K562 (cell line): ENCODE measurements at regions not wholly inside any gene's neighbourhood (a gene's known extent, or its start where the extent isn't known, plus 50 kb on each side); places are given as distances from the start of the nearest gene placed in this dataset.

Experiments
- ATAC-seq: fragments of 200-7000 bp; cut with Tn5 transposase; 3 replicates; pipeline ENCODE4 v1.9.1; 2020; ENCODE audit warnings: moderate library complexity
- BruUV-seq: library from RNA; stranded (reverse); fragments of 400-500 nt; replicated peaks from 2 replicates; lab custom pipeline; 2021; lab: Mats Ljungman, UMichigan
- CTCF ChIA-PET: fragments of 300-600 bp; formaldehyde crosslinking; extraction: SDS; loops from one replicate; lab custom pipeline; 2021; ENCODE audit warnings: low intra/inter-chr PET ratio; lab: Yijun Ruan, JAX
- POLR2A ChIA-PET: fragments of 300-600, 350-650 bp; sonication (Branson Sonifier 250); formaldehyde crosslinking; extraction: SDS; loops from one replicate; lab custom pipeline; 2021; ENCODE audit warnings: antibody characterized with exemption, inconsistent platforms; lab: Yijun Ruan, JAX
- DNase-seq, 4 experiments: peaks; one replicate each; pipeline versions ENCODE4 v3.0.0 to v3.0.0-alpha.2; 2011 to 2018; ENCODE audit warnings: low spot score in 3 of 4, mixed read lengths in 3 of 4; ENCODE audit errors: extremely low read depth in 1 of 4
- FAIRE-seq: peaks from 2 replicates; lab custom pipeline; 2011; peaks lifted over from hg19 to GRCh38; lab: Jason Lieb, UNC
- H2AFZ ChIP-seq: 2 replicates; pipeline ENCODE4 v1.6.0; 2011; ENCODE audit warnings: low read depth, low read length, control low read depth, inconsistent platforms
- H3K27ac ChIP-seq: fragments of 200-600 bp; 3 replicates; pipeline ENCODE4 v1.8.0; 2011; ENCODE audit warnings: low read depth, mild to moderate bottlenecking, control low read depth, inconsistent platforms, low read length, moderate library complexity, mixed read lengths; ENCODE audit errors: extremely low read depth
- H3K27me3 ChIP-seq, 2 experiments: fragments of 300-600 bp in 1 of 2; 2 replicates in 1 of 2; 3 replicates in 1 of 2; pipeline versions ENCODE4 v1.6.0 to v1.8.0; 2011; ENCODE audit warnings: inconsistent platforms in 2 of 2, low read length in 2 of 2, mild to moderate bottlenecking in 1 of 2, mixed read lengths in 1 of 2, moderate library complexity in 1 of 2; ENCODE audit not compliant: control insufficient read depth in 2 of 2, insufficient read depth in 2 of 2
- H3K36me3 ChIP-seq: fragments of 300-600 bp; 3 replicates; pipeline ENCODE4 v1.8.0; 2011; ENCODE audit warnings: mild to moderate bottlenecking, low read length, inconsistent platforms; ENCODE audit not compliant: control insufficient read depth, insufficient read depth
- H3K4me1 ChIP-seq, 2 experiments: fragments of 200-600 bp in 1 of 2; replicated peaks in 1 of 2; 2 replicates in 1 of 2; 3 replicates in 1 of 2; pipeline versions ENCODE4 v1.5.1 to v1.8.0; 2011; ENCODE audit warnings: inconsistent platforms in 2 of 2, low read length in 2 of 2, mild to moderate bottlenecking in 1 of 2, mixed read lengths in 1 of 2, moderate library complexity in 1 of 2; ENCODE audit not compliant: control insufficient read depth in 2 of 2, insufficient read depth in 2 of 2
- H3K4me2 ChIP-seq: 2 replicates; pipeline ENCODE4 v1.6.1; 2011; ENCODE audit warnings: low read length, control low read depth, inconsistent platforms, mixed read lengths; ENCODE audit not compliant: insufficient read depth
- H3K4me3 ChIP-seq: fragments of 200-600 bp; sonication (generic), shearing (Covaris generic); 2 replicates; pipeline ENCODE4 v1.5.1; 2016; ENCODE audit warnings: control low read depth, inconsistent platforms
- H3K79me2 ChIP-seq: fragments of 200-600 bp; 3 replicates; pipeline ENCODE4 v1.8.0; 2011; ENCODE audit warnings: low read length, inconsistent platforms; ENCODE audit not compliant: control insufficient read depth, insufficient read depth
- H3K9ac ChIP-seq, 2 experiments: 2 replicates each; pipeline versions ENCODE4 v1.6.0 to v1.6.1; 2011; ENCODE audit warnings: low read depth in 2 of 2, low read length in 2 of 2, control low read depth in 1 of 2, inconsistent platforms in 1 of 2, mild to moderate bottlenecking in 1 of 2, mixed read lengths in 1 of 2; ENCODE audit not compliant: insufficient read depth in 1 of 2
- H3K9me1 ChIP-seq: one replicate; pipeline ENCODE4 v1.6.0; 2011; ENCODE audit warnings: inconsistent platforms, mild to moderate bottlenecking, low read length, moderate library complexity; ENCODE audit not compliant: control insufficient read depth, insufficient read depth
- H3K9me3 ChIP-seq: replicated peaks from 2 replicates; pipeline ENCODE4 v1.5.1; 2011; ENCODE audit warnings: low read depth, low read length, inconsistent platforms; ENCODE audit not compliant: control insufficient read depth, insufficient read depth
- H4K20me1 ChIP-seq: replicated peaks from 2 replicates; pipeline ENCODE4 v1.6.1; 2011; ENCODE audit warnings: low read length, inconsistent platforms, mixed read lengths; ENCODE audit not compliant: control insufficient read depth, insufficient read depth
- MEF2D ChIP-seq: conservative IDR thresholded peaks from 2 replicates; pipeline ENCODE4 v1.6.1; 2016; ENCODE audit warnings: low read depth, missing genetic modification characterization, missing compliant biosample characterization
- RAD51 ChIP-seq: fragments of 450-650 bp; IDR thresholded peaks from 2 replicates; pipeline ENCODE4 v1.7.1; 2016; ENCODE audit warnings: low read depth, mild to moderate bottlenecking, borderline replicate concordance
- RBM14 ChIP-seq: fragments of 200-400 bp; formaldehyde crosslinking; IDR thresholded peaks from 2 replicates; pipeline ENCODE4 v1.6.1; 2018; ENCODE audit warnings: low read depth, mild to moderate bottlenecking, low read length, moderate library complexity, borderline replicate concordance; ENCODE audit not compliant: insufficient read depth
- SPI1 ChIP-seq: IDR thresholded peaks from 2 replicates; pipeline ENCODE4 v1.6.1; 2011; ENCODE audit warnings: low read depth, low read length, control low read depth, borderline replicate concordance
- TBL1XR1 ChIP-seq, 2 experiments: IDR thresholded peaks; 2 replicates each; pipeline ENCODE4 v1.6.1; 2012; ENCODE audit warnings: improper control_type of control experiment in 2 of 2, low read length in 2 of 2, mild to moderate bottlenecking in 1 of 2
- ZFPM2 ChIP-seq: fragments of 250-450 bp; sonication (Bioruptor Pico); IDR thresholded peaks from 2 replicates; pipeline ENCODE4 v1.5.1; 2022; ENCODE audit warnings: mild to moderate bottlenecking
- ZNF324 ChIP-seq: fragments of 250-450 bp; sonication (Bioruptor Pico); IDR thresholded peaks from 2 replicates; pipeline ENCODE4 v1.4.0; 2020; ENCODE audit warnings: mild to moderate bottlenecking
- ZNF584 ChIP-seq: fragments of 200-800 bp; sonication (Bioruptor generic); IDR thresholded peaks from 2 replicates; pipeline ENCODE4 v1.6.1; 2016; ENCODE audit warnings: low read depth, mild to moderate bottlenecking, missing genetic modification characterization, missing compliant biosample characterization
- ZNF589 ChIP-seq: fragments of 200-800 bp; sonication (Bioruptor generic); IDR thresholded peaks from 2 replicates; pipeline ENCODE4 v1.6.1; 2016; ENCODE audit warnings: low read depth, missing genetic modification characterization, missing compliant biosample characterization
- ZNF780A ChIP-seq: fragments of 250-450 bp; sonication (Bioruptor Pico); IDR thresholded peaks from 2 replicates; pipeline ENCODE4 v1.5.0; 2021; ENCODE audit warnings: mild to moderate bottlenecking
- ZNF830 ChIP-seq: fragments of 250-450 bp; sonication (Bioruptor Pico); IDR thresholded peaks from 2 replicates; pipeline ENCODE4 v1.5.0; 2021; ENCODE audit warnings: mild to moderate bottlenecking
- in situ Hi-C: fragments of 300-500 bp; cut with MboI; formaldehyde crosslinking; loops from 4 replicates; pipeline ENCODE4 v1.15.0; 2018; ENCODE audit warnings: inconsistent platforms, mixed read lengths
- intact Hi-C: fragments of 100-400 bp; cut with micrococcal nuclease; formaldehyde crosslinking; loops from 2 replicates; pipeline ENCODE4 v1.14.2; 2022
- TF ChIP-seq, protein P1 (sequence below): fragments of 450-650 bp; IDR thresholded peaks from 2 replicates; pipeline ENCODE4 v1.6.1; 2016; ENCODE audit warnings: mild to moderate bottlenecking
- TF ChIP-seq, protein P2 (sequence below): sonication (generic); formaldehyde crosslinking; IDR thresholded peaks from 2 replicates; pipeline ENCODE4 v1.8.1; 2022; ENCODE audit warnings: missing genetic modification reagents

- FAIRE-seq (no peak), ATAC-seq (no peak), DNase-seq (no peak)
- Histone ChIP-seq H3K27ac (no peak overlapping the region), H3K4me1 (no peaks in the 10 kb centered on the region), H3K4me2 (no peak overlapping the region), H3K9ac (no peak overlapping the region), H3K9me3 (no peaks in the 10 kb centered on the region), H3K4me3 (no peak overlapping the region), H4K20me1 (no peaks in the 10 kb centered on the region), H3K36me3 (no peaks in the 10 kb centered on the region), H3K27me3 (no peaks in the 10 kb centered on the region; a peak in 1 of 5 replicates), H3K79me2 (no peaks in the 10 kb centered on the region), H2AFZ (no peak overlapping the region), H3K9me1 (no peaks in the 10 kb centered on the region)
- CTCF ChIA-PET = no interaction called here
- intact Hi-C loops (no loop called here), in situ Hi-C loops (no loop called here)
- TF ChIP-seq TBL1XR1 (IDR thresholded peaks at IDR 0.05; ENCODE audit: low read length in 2 of 2) = no peak
- TF ChIP-seq, protein P1, sequence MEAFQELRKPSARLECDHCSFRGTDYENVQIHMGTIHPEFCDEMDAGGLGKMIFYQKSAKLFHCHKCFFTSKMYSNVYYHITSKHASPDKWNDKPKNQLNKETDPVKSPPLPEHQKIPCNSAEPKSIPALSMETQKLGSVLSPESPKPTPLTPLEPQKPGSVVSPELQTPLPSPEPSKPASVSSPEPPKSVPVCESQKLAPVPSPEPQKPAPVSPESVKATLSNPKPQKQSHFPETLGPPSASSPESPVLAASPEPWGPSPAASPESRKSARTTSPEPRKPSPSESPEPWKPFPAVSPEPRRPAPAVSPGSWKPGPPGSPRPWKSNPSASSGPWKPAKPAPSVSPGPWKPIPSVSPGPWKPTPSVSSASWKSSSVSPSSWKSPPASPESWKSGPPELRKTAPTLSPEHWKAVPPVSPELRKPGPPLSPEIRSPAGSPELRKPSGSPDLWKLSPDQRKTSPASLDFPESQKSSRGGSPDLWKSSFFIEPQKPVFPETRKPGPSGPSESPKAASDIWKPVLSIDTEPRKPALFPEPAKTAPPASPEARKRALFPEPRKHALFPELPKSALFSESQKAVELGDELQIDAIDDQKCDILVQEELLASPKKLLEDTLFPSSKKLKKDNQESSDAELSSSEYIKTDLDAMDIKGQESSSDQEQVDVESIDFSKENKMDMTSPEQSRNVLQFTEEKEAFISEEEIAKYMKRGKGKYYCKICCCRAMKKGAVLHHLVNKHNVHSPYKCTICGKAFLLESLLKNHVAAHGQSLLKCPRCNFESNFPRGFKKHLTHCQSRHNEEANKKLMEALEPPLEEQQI = no peak
- TF ChIP-seq, protein P2, sequence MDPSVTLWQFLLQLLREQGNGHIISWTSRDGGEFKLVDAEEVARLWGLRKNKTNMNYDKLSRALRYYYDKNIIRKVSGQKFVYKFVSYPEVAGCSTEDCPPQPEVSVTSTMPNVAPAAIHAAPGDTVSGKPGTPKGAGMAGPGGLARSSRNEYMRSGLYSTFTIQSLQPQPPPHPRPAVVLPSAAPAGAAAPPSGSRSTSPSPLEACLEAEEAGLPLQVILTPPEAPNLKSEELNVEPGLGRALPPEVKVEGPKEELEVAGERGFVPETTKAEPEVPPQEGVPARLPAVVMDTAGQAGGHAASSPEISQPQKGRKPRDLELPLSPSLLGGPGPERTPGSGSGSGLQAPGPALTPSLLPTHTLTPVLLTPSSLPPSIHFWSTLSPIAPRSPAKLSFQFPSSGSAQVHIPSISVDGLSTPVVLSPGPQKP (CRISPR knock-in tag) = no peak
- no peak for TF ChIP-seq ZNF589 (CRISPR knock-in tag)
- TF ChIP-seq SPI1 = no peak
- no peak for TF ChIP-seq ZNF584 (CRISPR knock-in tag)
- no peak for TF ChIP-seq RBM14
- TF ChIP-seq ZNF324 = no peak
- TF ChIP-seq RAD51 = no peak
- TF ChIP-seq ZFPM2 (CRISPR knock-in tag) = no peak
- no peak for TF ChIP-seq ZNF830 (CRISPR knock-in tag)
- no peak for TF ChIP-seq ZNF780A (CRISPR knock-in tag)
- TF ChIP-seq MEF2D (tag) = no peak
- no TSS peak for BruUV-seq
- POLR2A ChIA-PET = no interaction called here
Observed at GRCh38 chr10:8192301-8192700, 137.8 kb downstream of the GATA3 start.
